SK-N-SH treated with all-trans-retinoic acid at 6 μM for 48 hours (cell line): ENCODE measurements at regions not wholly inside any gene's neighbourhood (a gene's known extent, or its start where the extent isn't known, plus 50 kb on each side); places are given as distances from the start of the nearest gene placed in this dataset.

Source experiments
- ATAC-seq: fragments of 200-7000 bp; cut with Tn5 transposase; 3 replicates; pipeline ENCODE4 v1.9.1; 2020; ENCODE audit warnings: mild to moderate bottlenecking, moderate library complexity
- ARNTL ChIP-seq: fragments of 450-650 bp; formaldehyde crosslinking; IDR thresholded peaks from 2 replicates; pipeline ENCODE4 v1.5.0; 2020; ENCODE audit warnings: low read depth, mild to moderate bottlenecking, moderate library complexity, borderline replicate concordance
- BACH2 ChIP-seq: fragments of 250-450 bp; sonication (Bioruptor Pico); IDR thresholded peaks from 2 replicates; pipeline ENCODE4 v1.9.0; 2021; ENCODE audit warnings: mild to moderate bottlenecking, borderline replicate concordance
- CREB5 ChIP-seq: fragments of 250-450 bp; sonication (Bioruptor Pico); IDR thresholded peaks from 2 replicates; pipeline ENCODE4 v1.5.1; 2020; ENCODE audit warnings: low read depth, mild to moderate bottlenecking, moderate library complexity
- CSDC2 ChIP-seq: fragments of 250-450 bp; sonication (Bioruptor Pico); IDR thresholded peaks from 2 replicates; pipeline ENCODE4 v1.5.0; 2020; ENCODE audit warnings: mild to moderate bottlenecking, moderate library complexity
- CSRNP3 ChIP-seq: fragments of 250-450 bp; sonication (Bioruptor Pico); IDR thresholded peaks from 2 replicates; pipeline ENCODE4 v1.5.1; 2021; ENCODE audit warnings: mild to moderate bottlenecking, moderate library complexity
- ESRRG ChIP-seq: fragments of 250-450 bp; sonication (Bioruptor Pico); IDR thresholded peaks from 2 replicates; pipeline ENCODE4 v1.6.1; 2021; ENCODE audit warnings: mild to moderate bottlenecking
- GLIS3 ChIP-seq: fragments of 250-450 bp; sonication (Bioruptor Pico); IDR thresholded peaks from 2 replicates; pipeline ENCODE4 v1.5.0; 2020; ENCODE audit warnings: mild to moderate bottlenecking, moderate library complexity
- ISL1 ChIP-seq: fragments of 250-450 bp; sonication (Bioruptor Pico); IDR thresholded peaks from 2 replicates; pipeline ENCODE4 v2.1.2; 2022; ENCODE audit warnings: mild to moderate bottlenecking, moderate library complexity
- OSR1 ChIP-seq: fragments of 250-450 bp; sonication (Bioruptor Pico); IDR thresholded peaks from 2 replicates; pipeline ENCODE4 v1.8.0; 2022; ENCODE audit warnings: moderate library complexity, mild to moderate bottlenecking, inconsistent platforms
- PPARA ChIP-seq: fragments of 250-450 bp; sonication (Bioruptor Pico); IDR thresholded peaks from 2 replicates; pipeline ENCODE4 v1.5.0; 2020; ENCODE audit warnings: mild to moderate bottlenecking, borderline replicate concordance
- RARB ChIP-seq: fragments of 250-450 bp; sonication (Bioruptor Pico); IDR thresholded peaks from 2 replicates; pipeline ENCODE4 v1.8.0; 2021; ENCODE audit warnings: mild to moderate bottlenecking, moderate library complexity
- SNAI2 ChIP-seq: fragments of 250-450 bp; sonication (Bioruptor Pico); IDR thresholded peaks from 2 replicates; pipeline ENCODE4 v1.5.0; 2020; ENCODE audit warnings: mild to moderate bottlenecking, moderate library complexity
- TCF4 ChIP-seq: fragments of 250-450 bp; sonication (Bioruptor Pico); IDR thresholded peaks from 2 replicates; pipeline ENCODE4 v1.8.0; 2021; ENCODE audit warnings: mild to moderate bottlenecking, moderate library complexity, borderline replicate concordance
- TOX ChIP-seq: fragments of 250-450 bp; sonication (Bioruptor Pico); IDR thresholded peaks from 2 replicates; pipeline ENCODE4 v1.8.0; 2021; ENCODE audit warnings: mild to moderate bottlenecking, moderate library complexity, borderline replicate concordance
- ZC3H10 ChIP-seq: fragments of 250-450 bp; sonication (Bioruptor Pico); IDR thresholded peaks from 2 replicates; pipeline ENCODE4 v1.5.1; 2021; ENCODE audit warnings: mild to moderate bottlenecking, moderate library complexity
- ZFP3 ChIP-seq: fragments of 250-450 bp; sonication (Bioruptor Pico); IDR thresholded peaks from 2 replicates; pipeline ENCODE4 v1.5.0; 2020; ENCODE audit warnings: mild to moderate bottlenecking, moderate library complexity
- ZFP30 ChIP-seq: fragments of 450-650 bp; formaldehyde crosslinking; IDR thresholded peaks from 2 replicates; pipeline ENCODE4 v1.5.0; 2022; ENCODE audit warnings: mild to moderate bottlenecking, moderate library complexity
- ZNF565 ChIP-seq: fragments of 450-650 bp; formaldehyde crosslinking; conservative IDR thresholded peaks from 2 replicates; pipeline ENCODE4 v1.5.0; 2020; ENCODE audit warnings: low read depth, mild to moderate bottlenecking, moderate library complexity
- ZNF70 ChIP-seq: fragments of 450-650 bp; formaldehyde crosslinking; IDR thresholded peaks from 2 replicates; pipeline ENCODE4 v1.5.0; 2020; ENCODE audit warnings: mild to moderate bottlenecking, moderate library complexity
- ZNF8 ChIP-seq: fragments of 450-650 bp; formaldehyde crosslinking; IDR thresholded peaks from 2 replicates; pipeline ENCODE4 v1.5.0; 2020; ENCODE audit warnings: mild to moderate bottlenecking, moderate library complexity
- TF ChIP-seq, protein P1 (sequence below): fragments of 250-450 bp; sonication (Bioruptor Pico); IDR thresholded peaks from 2 replicates; pipeline ENCODE4 v1.5.0; 2020; ENCODE audit warnings: mild to moderate bottlenecking, moderate library complexity
- TF ChIP-seq, protein P2 (sequence below): fragments of 250-450 bp; sonication (Bioruptor Pico); IDR thresholded peaks from 2 replicates; pipeline ENCODE4 v1.8.0; 2020; ENCODE audit warnings: mild to moderate bottlenecking, moderate library complexity, borderline replicate concordance

GRCh38 chr6:22666586-22666985, 97.2 kb downstream of the HDGFL1 start:
- ATAC-seq, result no peak
- TF ChIP-seq SNAI2, result no peak
- no peak for TF ChIP-seq BACH2
- TF ChIP-seq ISL1 (CRISPR knock-in tag), result no peak
- no peak for TF ChIP-seq ZNF8 (CRISPR knock-in tag)
- no peak for TF ChIP-seq ZNF70 (CRISPR knock-in tag)
- TF ChIP-seq ARNTL (CRISPR knock-in tag), result no peak
- TF ChIP-seq ZNF565 (CRISPR knock-in tag), result no peak
- no peak for TF ChIP-seq ESRRG (CRISPR knock-in tag)
- no peak for TF ChIP-seq ZC3H10 (CRISPR knock-in tag)
- TF ChIP-seq OSR1 (CRISPR knock-in tag), result no peak
- TF ChIP-seq, protein P1, sequence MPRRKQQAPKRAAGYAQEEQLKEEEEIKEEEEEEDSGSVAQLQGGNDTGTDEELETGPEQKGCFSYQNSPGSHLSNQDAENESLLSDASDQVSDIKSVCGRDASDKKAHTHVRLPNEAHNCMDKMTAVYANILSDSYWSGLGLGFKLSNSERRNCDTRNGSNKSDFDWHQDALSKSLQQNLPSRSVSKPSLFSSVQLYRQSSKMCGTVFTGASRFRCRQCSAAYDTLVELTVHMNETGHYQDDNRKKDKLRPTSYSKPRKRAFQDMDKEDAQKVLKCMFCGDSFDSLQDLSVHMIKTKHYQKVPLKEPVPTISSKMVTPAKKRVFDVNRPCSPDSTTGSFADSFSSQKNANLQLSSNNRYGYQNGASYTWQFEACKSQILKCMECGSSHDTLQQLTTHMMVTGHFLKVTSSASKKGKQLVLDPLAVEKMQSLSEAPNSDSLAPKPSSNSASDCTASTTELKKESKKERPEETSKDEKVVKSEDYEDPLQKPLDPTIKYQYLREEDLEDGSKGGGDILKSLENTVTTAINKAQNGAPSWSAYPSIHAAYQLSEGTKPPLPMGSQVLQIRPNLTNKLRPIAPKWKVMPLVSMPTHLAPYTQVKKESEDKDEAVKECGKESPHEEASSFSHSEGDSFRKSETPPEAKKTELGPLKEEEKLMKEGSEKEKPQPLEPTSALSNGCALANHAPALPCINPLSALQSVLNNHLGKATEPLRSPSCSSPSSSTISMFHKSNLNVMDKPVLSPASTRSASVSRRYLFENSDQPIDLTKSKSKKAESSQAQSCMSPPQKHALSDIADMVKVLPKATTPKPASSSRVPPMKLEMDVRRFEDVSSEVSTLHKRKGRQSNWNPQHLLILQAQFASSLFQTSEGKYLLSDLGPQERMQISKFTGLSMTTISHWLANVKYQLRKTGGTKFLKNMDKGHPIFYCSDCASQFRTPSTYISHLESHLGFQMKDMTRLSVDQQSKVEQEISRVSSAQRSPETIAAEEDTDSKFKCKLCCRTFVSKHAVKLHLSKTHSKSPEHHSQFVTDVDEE (CRISPR knock-in tag), result no peak
- no peak for TF ChIP-seq TOX (CRISPR knock-in tag)
- no peak for TF ChIP-seq CSDC2 (CRISPR knock-in tag)
- TF ChIP-seq, all 23 proteins: peak for 0

DNA sequence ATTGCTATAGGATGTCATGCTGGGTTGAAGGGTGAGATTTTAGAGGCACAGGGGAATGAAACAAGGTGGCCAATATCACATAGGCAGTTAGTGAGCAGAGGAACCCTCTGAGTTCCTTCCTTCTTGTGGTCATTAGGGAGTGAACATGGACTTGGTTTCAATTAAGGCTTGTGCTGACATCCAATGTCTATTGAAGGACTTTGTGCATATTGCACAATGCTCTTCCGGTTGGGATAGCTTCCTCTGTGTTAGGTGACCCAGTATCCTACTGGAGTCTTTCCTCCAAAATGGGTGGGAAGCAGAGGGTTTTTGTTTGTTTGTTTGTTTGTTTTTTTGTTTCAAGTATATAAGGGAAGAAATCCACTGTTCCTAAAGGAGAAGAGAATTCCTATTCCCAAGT, 98.5 kb downstream of the HDGFL1 start:
- ATAC-seq, result no peak
- TF ChIP-seq TCF4 (CRISPR knock-in tag) (no peak), ARNTL (CRISPR knock-in tag) (no peak), CSDC2 (CRISPR knock-in tag) (no peak), ZFP30 (CRISPR knock-in tag) (no peak), CREB5 (CRISPR knock-in tag) (no peak), RARB (CRISPR knock-in tag) (no peak), CSRNP3 (CRISPR knock-in tag) (no peak), ZFP3 (CRISPR knock-in tag) (no peak), SNAI2 (no peak), GLIS3 (CRISPR knock-in tag) (no peak)
- TF ChIP-seq, protein P2, sequence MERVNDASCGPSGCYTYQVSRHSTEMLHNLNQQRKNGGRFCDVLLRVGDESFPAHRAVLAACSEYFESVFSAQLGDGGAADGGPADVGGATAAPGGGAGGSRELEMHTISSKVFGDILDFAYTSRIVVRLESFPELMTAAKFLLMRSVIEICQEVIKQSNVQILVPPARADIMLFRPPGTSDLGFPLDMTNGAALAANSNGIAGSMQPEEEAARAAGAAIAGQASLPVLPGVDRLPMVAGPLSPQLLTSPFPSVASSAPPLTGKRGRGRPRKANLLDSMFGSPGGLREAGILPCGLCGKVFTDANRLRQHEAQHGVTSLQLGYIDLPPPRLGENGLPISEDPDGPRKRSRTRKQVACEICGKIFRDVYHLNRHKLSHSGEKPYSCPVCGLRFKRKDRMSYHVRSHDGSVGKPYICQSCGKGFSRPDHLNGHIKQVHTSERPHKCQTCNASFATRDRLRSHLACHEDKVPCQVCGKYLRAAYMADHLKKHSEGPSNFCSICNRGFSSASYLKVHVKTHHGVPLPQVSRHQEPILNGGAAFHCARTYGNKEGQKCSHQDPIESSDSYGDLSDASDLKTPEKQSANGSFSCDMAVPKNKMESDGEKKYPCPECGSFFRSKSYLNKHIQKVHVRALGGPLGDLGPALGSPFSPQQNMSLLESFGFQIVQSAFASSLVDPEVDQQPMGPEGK (CRISPR knock-in tag), result no peak
- TF ChIP-seq, protein P1 (CRISPR knock-in tag), result no peak

DNA sequence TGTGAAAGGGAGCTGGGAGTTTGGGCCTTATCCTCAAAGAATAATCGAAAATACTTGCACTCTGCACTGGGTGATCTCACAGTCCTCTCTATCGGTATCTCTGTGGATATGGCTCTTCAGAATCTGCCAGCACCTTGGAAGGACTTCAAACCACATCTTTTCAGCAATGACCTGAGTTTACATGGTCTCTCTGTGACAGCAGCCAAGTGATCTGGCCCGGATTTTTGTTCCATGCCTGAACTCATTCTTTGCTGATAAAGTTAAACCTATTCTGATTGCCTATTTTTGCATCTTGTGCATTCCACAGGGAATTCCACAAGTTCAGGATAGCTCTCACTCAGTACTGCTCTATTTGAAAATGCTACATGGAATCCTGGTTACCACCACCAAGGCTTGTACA, 98.9 kb downstream of the HDGFL1 start:
- ATAC-seq, result no peak
- TF ChIP-seq ZNF70 (CRISPR knock-in tag) (no peak), GLIS3 (CRISPR knock-in tag) (no peak), BACH2 (no peak), ARNTL (CRISPR knock-in tag) (no peak), CSRNP3 (CRISPR knock-in tag) (no peak), OSR1 (CRISPR knock-in tag) (no peak), PPARA (CRISPR knock-in tag) (no peak), SNAI2 (no peak), ZC3H10 (CRISPR knock-in tag) (no peak), ZNF8 (CRISPR knock-in tag) (no peak), CSDC2 (CRISPR knock-in tag) (no peak)
- TF ChIP-seq, protein P1 (CRISPR knock-in tag), result no peak
